ENCODE measurements at regions not wholly inside any gene's neighbourhood (a gene's known extent, or its start where the extent isn't known, plus 50 kb on each side); places are given as distances from the start of the nearest gene placed in this dataset.

- TF ChIP-seq EZH2 (IDR thresholded peaks at IDR 0.05; ENCODE audit: borderline replicate concordance) (no peak), CTCF (IDR thresholded peaks at IDR 0.05; ENCODE audit: poor library complexity) (no peak)
These were observed 98.8 kb upstream of the MED13 start for GRCh38 chr17:62163847-62164246.

All from hepatocyte (in vitro differentiated cells).